SK-N-SH (cell line): ENCODE measurements at regions not wholly inside any gene's neighbourhood (a gene's known extent, or its start where the extent isn't known, plus 50 kb on each side); places are given as distances from the start of the nearest gene placed in this dataset.

Source experiments
- CTCF ChIA-PET: fragments of 300-600, 350-600 bp; formaldehyde crosslinking; extraction: SDS; loops from one replicate; lab custom pipeline; 2021; lab: Yijun Ruan, JAX
- POLR2A ChIA-PET: fragments of 350-600 bp; sonication (Branson Sonifier 250); formaldehyde crosslinking; extraction: SDS; loops from one replicate; lab custom pipeline; 2020; ENCODE audit warnings: antibody characterized with exemption, inconsistent platforms; lab: Yijun Ruan, JAX
- DNase-seq: peaks from one replicate; pipeline ENCODE4 v3.0.0; 2012
- H2AFZ ChIP-seq: fragments of 200-600 bp; sonication (generic); 2 replicates; pipeline ENCODE4 v1.8.1; 2016; ENCODE audit warnings: antibody characterized with exemption, mild to moderate bottlenecking, low read depth
- H3F3A ChIP-seq: fragments of 200-600 bp; sonication (generic); replicated peaks from 2 replicates; pipeline ENCODE3; 2016; ENCODE audit warnings: antibody characterized with exemption, mild to moderate bottlenecking; ENCODE audit not compliant: insufficient read depth
- H3K27ac ChIP-seq, 2 experiments: fragments of 200-500 bp in 1 of 2; fragments of 200-600 bp in 1 of 2; sonication (Bioruptor generic) in 1 of 2; sonication (generic), shearing (Covaris generic) in 1 of 2; 2 replicates each; pipeline versions ENCODE4 v1.5.1 to v1.6.1; 2014 to 2016; ENCODE audit warnings: low read depth in 2 of 2, inconsistent platforms in 1 of 2, low read length in 1 of 2, mild to moderate bottlenecking in 1 of 2, mixed read lengths in 1 of 2
- H3K27me3 ChIP-seq: fragments of 200-600 bp; sonication (generic), shearing (Covaris generic); 2 replicates; pipeline ENCODE4 v1.6.1; 2016; ENCODE audit warnings: mixed run types; ENCODE audit not compliant: insufficient read depth
- H3K36me3 ChIP-seq, 2 experiments: fragments of 200-500 bp in 1 of 2; fragments of 200-600 bp in 1 of 2; sonication (Bioruptor generic) in 1 of 2; sonication (generic) in 1 of 2; replicated peaks in 1 of 2; 2 replicates each; pipeline versions ENCODE3 to v1.5.1; 2014 to 2016; ENCODE audit warnings: low read length in 1 of 2, mild to moderate bottlenecking in 1 of 2; ENCODE audit not compliant: insufficient read depth in 2 of 2, control insufficient read depth in 1 of 2
- H3K4me1 ChIP-seq, 2 experiments: fragments of 200-500 bp in 1 of 2; fragments of 200-600 bp in 1 of 2; sonication (Bioruptor generic) in 1 of 2; sonication (generic), shearing (Covaris generic) in 1 of 2; 2 replicates each; pipeline versions ENCODE4 v1.5.1 to v1.6.1; 2014 to 2016; ENCODE audit warnings: low read depth in 1 of 2, low read length in 1 of 2, mixed run types in 1 of 2; ENCODE audit not compliant: insufficient read depth in 2 of 2, control insufficient read depth in 1 of 2
- H3K4me2 ChIP-seq: fragments of 200-600 bp; sonication (generic), shearing (Covaris generic); 2 replicates; pipeline ENCODE4 v1.6.1; 2017; ENCODE audit warnings: mixed run types
- H3K4me3 ChIP-seq, 2 experiments: fragments of 200-500 bp in 1 of 2; fragments of 200-600 bp in 1 of 2; sonication (Bioruptor generic) in 1 of 2; sonication (generic), shearing (Covaris generic) in 1 of 2; 2 replicates each; pipeline versions ENCODE4 v1.5.1 to v1.8.1; 2014 to 2016; ENCODE audit warnings: low read depth in 2 of 2, inconsistent platforms in 1 of 2, low read length in 1 of 2, mild to moderate bottlenecking in 1 of 2, mixed read lengths in 1 of 2, moderate library complexity in 1 of 2
- H3K79me2 ChIP-seq: fragments of 200-600 bp; sonication (generic); 2 replicates; pipeline ENCODE4 v1.8.1; 2017; ENCODE audit warnings: mild to moderate bottlenecking; ENCODE audit not compliant: insufficient read depth
- H3K9ac ChIP-seq: fragments of 200-600 bp; sonication (generic); 2 replicates; pipeline ENCODE4 v1.6.1; 2017; ENCODE audit warnings: mixed run types
- H3K9me2 ChIP-seq: fragments of 200-600 bp; sonication (generic); 2 replicates; pipeline ENCODE4 v1.6.1; 2017; ENCODE audit warnings: mixed run types
- H3K9me3 ChIP-seq: fragments of 200-600 bp; sonication (generic); 2 replicates; pipeline ENCODE4 v1.6.1; 2017; ENCODE audit warnings: mixed run types, mild to moderate bottlenecking, moderate library complexity
- H4K20me1 ChIP-seq: fragments of 200-600 bp; sonication (generic); 2 replicates; pipeline ENCODE4 v1.6.1; 2017; ENCODE audit warnings: mild to moderate bottlenecking, mixed run types; ENCODE audit not compliant: insufficient read depth
- CHD2 ChIP-seq: fragments of 150-350 bp; IDR thresholded peaks from 2 replicates; pipeline ENCODE4 v1.6.1; 2018; ENCODE audit warnings: low read length; ENCODE audit not compliant: partially characterized antibody
- CTCF ChIP-seq: fragments of 200-600 bp; sonication (generic); IDR thresholded peaks from 2 replicates; pipeline ENCODE4 v1.6.1; 2017; ENCODE audit warnings: antibody characterized with exemption, mild to moderate bottlenecking, moderate library complexity
- EZH2phosphoT487 ChIP-seq: fragments of 200-600 bp; sonication (generic); IDR thresholded peaks from 2 replicates; pipeline ENCODE4 v1.6.1; 2017; ENCODE audit warnings: low read depth, mixed run types, mild to moderate bottlenecking, antibody characterized with exemption, moderate library complexity, borderline replicate concordance
- FOXM1 ChIP-seq: IDR thresholded peaks from 2 replicates; pipeline ENCODE4 v1.4.0; 2012; ENCODE audit warnings: low read depth, mild to moderate bottlenecking
- GABPA ChIP-seq: IDR thresholded peaks from 2 replicates; pipeline ENCODE4 v1.4.0; 2012; ENCODE audit warnings: low read depth, mild to moderate bottlenecking
- GATA2 ChIP-seq: sonication (generic); formaldehyde crosslinking; IDR thresholded peaks from 2 replicates; pipeline ENCODE4 v1.5.0; 2020; ENCODE audit warnings: mild to moderate bottlenecking, missing genetic modification reagents
- JUND ChIP-seq: IDR thresholded peaks from 2 replicates; pipeline ENCODE4 v1.4.0; 2012
- MEF2A ChIP-seq: IDR thresholded peaks from 2 replicates; pipeline ENCODE4 v1.4.0; 2012; ENCODE audit warnings: low read depth, borderline replicate concordance
- MXI1 ChIP-seq: IDR thresholded peaks from 2 replicates; pipeline ENCODE4 v1.6.1; 2012; ENCODE audit warnings: mild to moderate bottlenecking, low read depth, low read length, improper control_type of control experiment
- PBX3 ChIP-seq: IDR thresholded peaks from 2 replicates; pipeline ENCODE4; 2012
- RCOR1 ChIP-seq: fragments of 150-350 bp; IDR thresholded peaks from 2 replicates; pipeline ENCODE4 v1.6.1; 2017; ENCODE audit warnings: antibody characterized with exemption, low read length
- RFX5 ChIP-seq: IDR thresholded peaks from 2 replicates; pipeline ENCODE4 v1.6.1; 2012; ENCODE audit warnings: mild to moderate bottlenecking, improper control_type of control experiment, low read length
- RXRA ChIP-seq: IDR thresholded peaks from 2 replicates; pipeline ENCODE4 v1.4.0; 2012; ENCODE audit warnings: low read depth, mild to moderate bottlenecking, borderline replicate concordance
- SIN3A ChIP-seq: IDR thresholded peaks from 2 replicates; pipeline ENCODE4 v1.6.1; 2012; ENCODE audit warnings: low read depth, mild to moderate bottlenecking, low read length, moderate library complexity, borderline replicate concordance
- SMC3 ChIP-seq: IDR thresholded peaks from 2 replicates; pipeline ENCODE4 v1.6.1; 2012; ENCODE audit warnings: low read depth, low read length, improper control_type of control experiment
- TEAD4 ChIP-seq: IDR thresholded peaks from 2 replicates; pipeline ENCODE4 v1.4.0; 2012; ENCODE audit warnings: mild to moderate bottlenecking, borderline replicate concordance; ENCODE audit not compliant: insufficient read depth
- YY1 ChIP-seq: IDR thresholded peaks from 2 replicates; pipeline ENCODE4 v1.4.0; 2012; ENCODE audit warnings: low read depth, mild to moderate bottlenecking
- WGBS: methylation state at CpG from one replicate; pipeline ENCODE4 v1.1.6; 2017; ENCODE audit warnings: low lambda C conversion rate; 5-methylcytosine and 5-hydroxymethylcytosine counted together
- TF ChIP-seq, protein P1 (sequence below): IDR thresholded peaks from 2 replicates; pipeline ENCODE4 v1.4.0; 2012; ENCODE audit warnings: low read depth
- TF ChIP-seq, protein P2 (sequence below): fragments of 150-350 bp; IDR thresholded peaks from 2 replicates; pipeline ENCODE4 v1.6.1; 2017; ENCODE audit warnings: antibody characterized with exemption, low read length, low read depth, borderline replicate concordance

- POLR2A ChIA-PET: no interaction called here
Observed at GRCh38 chr9:38305582-38305981, 86.9 kb upstream of the ALDH1B1 start.

More at GRCh38 chr9:38305582-38305981, 86.9 kb upstream of the ALDH1B1 start:
- Histone ChIP-seq H3K9me2 (no peaks in the 10 kb centered on the region), H3K36me3 (no peaks in the 10 kb centered on the region), H3K4me1 (peaks cover 0 to 23% of the 10 kb centered on the region in 2 experiments; a peak in 2 of 4 replicates), H3K4me3 (no peak overlapping the region), H3K9ac (no peak overlapping the region), H3F3A (no peaks in the 10 kb centered on the region), H3K27ac (no peak overlapping the region), H3K9me3 (no peaks in the 10 kb centered on the region), H3K27me3 (0 out of 2 replicates have a peak, but pooled peaks cover 6% of the 10 kb centered on the region), H2AFZ (no peak overlapping the region), H3K79me2 (no peaks in the 10 kb centered on the region), H3K4me2 (no peak overlapping the region), H4K20me1 (no peaks in the 10 kb centered on the region)
- WGBS: 67% methylated on average over 1 of the region's 1 CpG
- no peak for TF ChIP-seq FOXM1
- no peak for TF ChIP-seq MEF2A
- no peak for TF ChIP-seq CTCF
- TF ChIP-seq RCOR1: no peak
- TF ChIP-seq RFX5: no peak
- TF ChIP-seq, protein P1, sequence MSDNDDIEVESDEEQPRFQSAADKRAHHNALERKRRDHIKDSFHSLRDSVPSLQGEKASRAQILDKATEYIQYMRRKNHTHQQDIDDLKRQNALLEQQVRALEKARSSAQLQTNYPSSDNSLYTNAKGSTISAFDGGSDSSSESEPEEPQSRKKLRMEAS: no peak
- TF ChIP-seq, protein P2, sequence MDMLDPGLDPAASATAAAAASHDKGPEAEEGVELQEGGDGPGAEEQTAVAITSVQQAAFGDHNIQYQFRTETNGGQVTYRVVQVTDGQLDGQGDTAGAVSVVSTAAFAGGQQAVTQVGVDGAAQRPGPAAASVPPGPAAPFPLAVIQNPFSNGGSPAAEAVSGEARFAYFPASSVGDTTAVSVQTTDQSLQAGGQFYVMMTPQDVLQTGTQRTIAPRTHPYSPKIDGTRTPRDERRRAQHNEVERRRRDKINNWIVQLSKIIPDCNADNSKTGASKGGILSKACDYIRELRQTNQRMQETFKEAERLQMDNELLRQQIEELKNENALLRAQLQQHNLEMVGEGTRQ: no peak
- TF ChIP-seq CHD2: no peak
- TF ChIP-seq GABPA: no peak
- TF ChIP-seq RXRA: no peak
- no peak for TF ChIP-seq TEAD4
- no peak for TF ChIP-seq SMC3
- no peak for TF ChIP-seq PBX3
- TF ChIP-seq EZH2phosphoT487: no peak
- TF ChIP-seq YY1: no peak
- no peak for TF ChIP-seq SIN3A
- TF ChIP-seq JUND: no peak
- no peak for TF ChIP-seq GATA2 (CRISPR knock-in tag)
- no peak for TF ChIP-seq MXI1
- CTCF ChIA-PET: interaction anchor here (1.2 to 1.5 kb wide), 2 partner anchors 29 to 392 kb away, joined by 3 to 4 read pairs; no protein-coding TSS in a partner anchor
- no peak for DNase-seq
